H1 (cell line): ENCODE measurements at regions not wholly inside any gene's neighbourhood (a gene's known extent, or its start where the extent isn't known, plus 50 kb on each side); places are given as distances from the start of the nearest gene placed in this dataset.

Experiments used
- CTCF ChIA-PET: fragments of 300-600 bp; sonication (Branson Sonifier 250); formaldehyde crosslinking; loops from one replicate; lab custom pipeline; 2021; ENCODE audit not compliant: partially characterized antibody; lab: Charles Lee
- POLR2A ChIA-PET: fragments of 300-600 bp; sonication (Branson Sonifier 250); formaldehyde crosslinking; loops from one replicate; lab custom pipeline; 2021; ENCODE audit warnings: inconsistent platforms; ENCODE audit not compliant: partially characterized antibody; lab: Charles Lee
- DNase-seq, 2 experiments: peaks; one replicate each; pipeline versions ENCODE4 v3.0.0 to v3.0.0-alpha.2; 2010 to 2022; ENCODE audit warnings: low spot score in 2 of 2, low read depth in 1 of 2, mixed read lengths in 1 of 2
- FAIRE-seq: peaks from 2 replicates; lab custom pipeline; 2011; peaks lifted over from hg19 to GRCh38; lab: Jason Lieb, UNC
- H2AFZ ChIP-seq: 2 replicates; pipeline ENCODE4 v1.8.1; 2012; ENCODE audit warnings: low read length, inconsistent platforms
- H2AK5ac ChIP-seq: 2 replicates; pipeline ENCODE4 v1.6.1; 2013; ENCODE audit warnings: low read depth, low read length
- H2BK120ac ChIP-seq: replicated peaks from 2 replicates; pipeline ENCODE3; 2013; ENCODE audit warnings: low read depth, low read length, inconsistent platforms
- H2BK12ac ChIP-seq: 2 replicates; pipeline ENCODE4 v1.6.1; 2013; ENCODE audit warnings: low read depth, low read length
- H2BK15ac ChIP-seq: 2 replicates; pipeline ENCODE4 v1.6.1; 2013; ENCODE audit warnings: low read length
- H2BK20ac ChIP-seq: 2 replicates; pipeline ENCODE4 v1.6.1; 2013; ENCODE audit warnings: low read length
- H2BK5ac ChIP-seq: 2 replicates; pipeline ENCODE4 v1.6.1; 2013; ENCODE audit warnings: low read depth, low read length
- H3K14ac ChIP-seq: 2 replicates; pipeline ENCODE4 v1.6.1; 2013; ENCODE audit warnings: inconsistent platforms; ENCODE audit not compliant: insufficient read length
- H3K18ac ChIP-seq: 2 replicates; pipeline ENCODE4 v1.6.1; 2013; ENCODE audit warnings: low read length; ENCODE audit errors: extremely low read depth
- H3K23ac ChIP-seq: 2 replicates; pipeline ENCODE4 v1.6.1; 2013; ENCODE audit warnings: inconsistent platforms; ENCODE audit not compliant: insufficient read length
- H3K23me2 ChIP-seq: 2 replicates; pipeline ENCODE4 v1.6.1; 2013; ENCODE audit warnings: low read depth, low read length
- H3K27ac ChIP-seq: 2 replicates; pipeline ENCODE4 v1.6.1; 2011; ENCODE audit warnings: low read depth, low read length, inconsistent platforms
- H3K27me3 ChIP-seq, 4 experiments: replicated peaks in 1 of 4; 1 replicate in 1 of 4; 2 replicates in 3 of 4; pipeline versions ENCODE4 v1.6.1 to v1.8.1; 2011 to 2013; ENCODE audit warnings: low read length in 3 of 4, mild to moderate bottlenecking in 3 of 4, inconsistent platforms in 2 of 4, mixed read lengths in 2 of 4, moderate library complexity in 1 of 4; ENCODE audit not compliant: control insufficient read depth in 3 of 4, insufficient read depth in 3 of 4; ENCODE audit errors: extremely low read depth in 1 of 4
- H3K36me3 ChIP-seq, 4 experiments: 2 replicates each; pipeline versions ENCODE4 v1.6.1 to v1.8.1; 2011 to 2013; ENCODE audit warnings: mild to moderate bottlenecking in 4 of 4, low read length in 3 of 4, moderate library complexity in 2 of 4, control low read depth in 1 of 4, inconsistent platforms in 1 of 4; ENCODE audit not compliant: insufficient read depth in 4 of 4, control insufficient read depth in 2 of 4
- H3K4ac ChIP-seq: replicated peaks from 2 replicates; pipeline ENCODE3; 2013; ENCODE audit warnings: low read length, low read depth, mixed read lengths, inconsistent platforms; ENCODE audit not compliant: insufficient read length
- H3K4me1 ChIP-seq, 4 experiments: replicated peaks in 1 of 4; 1 replicate in 1 of 4; 2 replicates in 3 of 4; pipeline versions ENCODE4 v1.6.1 to v1.8.1; 2011 to 2013; ENCODE audit warnings: low read length in 3 of 4, inconsistent platforms in 2 of 4, mixed read lengths in 1 of 4; ENCODE audit not compliant: insufficient read depth in 4 of 4, control insufficient read depth in 3 of 4
- H3K4me2 ChIP-seq, 2 experiments: 2 replicates each; pipeline versions ENCODE4 v1.6.1 to v1.8.1; 2011 to 2013; ENCODE audit warnings: low read depth in 2 of 2, low read length in 2 of 2, control low read depth in 1 of 2, inconsistent platforms in 1 of 2, mild to moderate bottlenecking in 1 of 2; ENCODE audit not compliant: insufficient read depth in 1 of 2
- H3K4me3 ChIP-seq, 4 experiments: fragments of 200-600, 300-600 bp in 1 of 4; sonication (generic), shearing (Covaris generic), sonication (Bioruptor Twin) in 1 of 4; 2 replicates each; pipeline versions ENCODE4 v1.5.1 to v1.8.1; 2011 to 2016; ENCODE audit warnings: low read length in 4 of 4, low read depth in 3 of 4, control low read depth in 2 of 4, inconsistent platforms in 2 of 4, mild to moderate bottlenecking in 2 of 4, mixed read lengths in 1 of 4, moderate library complexity in 1 of 4; ENCODE audit not compliant: insufficient read depth in 2 of 4; ENCODE audit errors: extremely low read depth in 1 of 4
- H3K56ac ChIP-seq: replicated peaks from 2 replicates; pipeline ENCODE3; 2013; ENCODE audit warnings: low read depth, mild to moderate bottlenecking, mixed read lengths, low read length, inconsistent platforms; ENCODE audit not compliant: insufficient read length
- H3K79me1 ChIP-seq: 2 replicates; pipeline ENCODE4 v1.6.1; 2013; ENCODE audit warnings: low read depth, low read length, control low read depth
- H3K79me2 ChIP-seq, 2 experiments: 2 replicates each; pipeline versions ENCODE4 v1.6.1 to v1.8.1; 2012 to 2013; ENCODE audit warnings: low read length in 2 of 2, mild to moderate bottlenecking in 2 of 2, inconsistent platforms in 1 of 2; ENCODE audit not compliant: insufficient read depth in 2 of 2, control insufficient read depth in 1 of 2
- H3K9ac ChIP-seq, 4 experiments: replicated peaks in 1 of 4; 1 replicate in 1 of 4; 2 replicates in 3 of 4; pipeline versions ENCODE4 v1.6.1 to v1.8.1; 2011 to 2013; ENCODE audit warnings: low read depth in 3 of 4, low read length in 3 of 4, control low read depth in 2 of 4, mild to moderate bottlenecking in 2 of 4, moderate library complexity in 2 of 4, inconsistent platforms in 1 of 4; ENCODE audit errors: extremely low read depth in 1 of 4
- H3K9me3 ChIP-seq, 2 experiments: 2 replicates each; pipeline versions ENCODE4 v1.6.1 to v1.8.1; 2012 to 2013; ENCODE audit warnings: mild to moderate bottlenecking in 2 of 2, moderate library complexity in 2 of 2, control low read depth in 1 of 2, inconsistent platforms in 1 of 2, low read depth in 1 of 2, low read length in 1 of 2, mixed read lengths in 1 of 2; ENCODE audit not compliant: insufficient read depth in 2 of 2
- H4K20me1 ChIP-seq, 2 experiments: replicated peaks in 1 of 2; 2 replicates each; pipeline versions ENCODE3 to v1.8.1; 2011 to 2013; ENCODE audit warnings: inconsistent platforms in 2 of 2, low read length in 2 of 2, mild to moderate bottlenecking in 1 of 2; ENCODE audit not compliant: insufficient read depth in 2 of 2, control insufficient read depth in 1 of 2
- H4K5ac ChIP-seq: 2 replicates; pipeline ENCODE4 v1.6.1; 2013; ENCODE audit warnings: low read length, low read depth, mixed read lengths, inconsistent platforms; ENCODE audit not compliant: insufficient read length
- H4K8ac ChIP-seq: 2 replicates; pipeline ENCODE4 v1.8.0; 2013; ENCODE audit warnings: mild to moderate bottlenecking, moderate library complexity, low read length, inconsistent platforms; ENCODE audit not compliant: insufficient read depth; ENCODE audit errors: extremely low read depth
- H4K91ac ChIP-seq: replicated peaks from 2 replicates; pipeline ENCODE3; 2013; ENCODE audit warnings: low read length, mixed read lengths, inconsistent platforms; ENCODE audit not compliant: insufficient read length
- ASH2L ChIP-seq: fragments of 200-600, 300-600 bp; sonication (generic); IDR thresholded peaks from one replicate; pipeline ENCODE4 v1.7.1; 2017; ENCODE audit warnings: low read length
- CTBP2 ChIP-seq: IDR thresholded peaks from 2 replicates; pipeline ENCODE4 v1.7.0; 2011; ENCODE audit warnings: borderline replicate concordance, mild to moderate bottlenecking, moderate library complexity, mixed read lengths, low read length; ENCODE audit not compliant: insufficient read depth, insufficient read length
- EZH2 ChIP-seq: fragments of 200-600 bp; sonication (generic); IDR thresholded peaks from 2 replicates; pipeline ENCODE4 v1.7.1; 2012; ENCODE audit warnings: low read depth, mild to moderate bottlenecking, moderate library complexity, low read length, inconsistent platforms; ENCODE audit not compliant: severe bottlenecking
- FOSL1 ChIP-seq: IDR thresholded peaks from 2 replicates; pipeline ENCODE4 v1.6.1; 2011; ENCODE audit warnings: mild to moderate bottlenecking, low read depth, low read length, moderate library complexity; ENCODE audit not compliant: insufficient read depth
- KDM4A ChIP-seq: IDR thresholded peaks from one replicate; pipeline ENCODE4 v1.7.1; 2012; ENCODE audit warnings: low read depth, mild to moderate bottlenecking, moderate library complexity, low read length, inconsistent platforms; ENCODE audit not compliant: severe bottlenecking
- POLR2AphosphoS5 ChIP-seq: IDR thresholded peaks from 2 replicates; pipeline ENCODE4 v1.6.1; 2011; ENCODE audit warnings: low read depth, low read length
- POU5F1 ChIP-seq: IDR thresholded peaks from 2 replicates; pipeline ENCODE4 v1.6.1; 2011; ENCODE audit warnings: low read depth, mild to moderate bottlenecking, low read length, moderate library complexity
- SIN3A ChIP-seq, 2 experiments: IDR thresholded peaks in 1 of 2; conservative IDR thresholded peaks in 1 of 2; 2 replicates each; pipeline ENCODE4 v1.6.1; 2011 to 2012; ENCODE audit warnings: low read length in 2 of 2, improper control_type of control experiment in 1 of 2, low read depth in 1 of 2, mild to moderate bottlenecking in 1 of 2
- SP1 ChIP-seq: IDR thresholded peaks from 2 replicates; pipeline ENCODE4 v1.6.1; 2011; ENCODE audit warnings: low read depth, low read length
- SP2 ChIP-seq: IDR thresholded peaks from 2 replicates; pipeline ENCODE4 v1.6.1; 2012; ENCODE audit warnings: mild to moderate bottlenecking, low read length, inconsistent platforms
- SP4 ChIP-seq: IDR thresholded peaks from 2 replicates; pipeline ENCODE4 v1.6.1; 2012; ENCODE audit warnings: low read length, inconsistent platforms
- SRF ChIP-seq: IDR thresholded peaks from 2 replicates; pipeline ENCODE4 v1.6.1; 2011; ENCODE audit warnings: mild to moderate bottlenecking, low read depth, low read length, moderate library complexity
- TEAD4 ChIP-seq: IDR thresholded peaks from 2 replicates; pipeline ENCODE4 v1.6.1; 2012; ENCODE audit warnings: low read depth, low read length, inconsistent platforms, mixed read lengths
- ZNF274 ChIP-seq: IDR thresholded peaks from 2 replicates; pipeline ENCODE4 v1.7.0; 2012; ENCODE audit warnings: low read length, borderline replicate concordance; ENCODE audit errors: extremely low read depth
- WGBS, 2 experiments: shearing (Covaris generic) in 1 of 2; methylation state at CpG; one replicate each; pipeline versions ENCODE4 v1.1.6 to v1.1.7; 2013 to 2015; ENCODE audit warnings: low lambda C conversion rate in 2 of 2, mixed read lengths in 2 of 2, inconsistent platforms in 1 of 2, low coverage in 1 of 2, missing lambda C conversion rate in 1 of 2; ENCODE audit not compliant: insufficient replicate concordance in 2 of 2, insufficient coverage in 1 of 2, insufficient read length in 1 of 2; ENCODE audit errors: extremely low coverage in 1 of 2, missing lambda C conversion rate in 1 of 2; 5-methylcytosine and 5-hydroxymethylcytosine counted together

DNA sequence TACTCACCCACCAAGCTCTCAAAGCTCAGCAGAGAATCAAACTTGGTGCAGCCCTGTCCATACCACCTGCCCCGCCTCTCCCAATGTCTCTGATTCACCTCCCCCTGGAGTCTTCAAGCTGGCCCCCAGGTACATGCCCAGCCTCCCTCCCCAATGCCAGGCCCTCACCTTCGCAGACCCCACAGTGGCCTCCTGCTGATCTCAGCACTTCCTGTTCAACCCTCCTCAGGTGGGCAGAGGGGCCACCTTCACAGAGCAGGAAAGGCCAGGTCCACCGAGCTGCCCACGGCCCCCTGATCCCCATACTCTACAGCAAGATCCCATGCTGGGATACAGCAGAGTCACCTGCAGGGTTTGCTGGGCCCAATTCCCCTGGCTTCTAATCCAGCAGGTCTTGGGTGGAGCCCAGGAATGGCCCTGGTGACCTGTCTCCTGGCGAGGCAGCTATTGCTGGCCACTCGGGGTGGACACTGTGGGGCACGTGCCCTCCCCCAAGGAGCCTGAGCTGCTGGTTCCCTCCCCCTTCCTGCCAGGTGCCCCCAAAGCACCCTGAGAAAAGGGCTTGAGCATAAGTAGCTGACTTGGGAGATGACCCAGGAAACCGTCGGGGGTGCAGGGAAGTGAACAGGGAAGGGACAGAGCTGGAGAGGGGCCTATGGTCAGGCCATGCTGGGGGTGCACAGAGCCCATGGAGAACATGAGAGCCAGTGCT lies 150.7 kb downstream of the BRD1 start:
- Histone ChIP-seq H2AFZ (no peak overlapping the region), H3K23me2 (no peaks in the 10 kb centered on the region), H3K18ac (no peak overlapping the region), H3K23ac (no peak overlapping the region), H2BK12ac (no peak overlapping the region), H3K4me3 (no peak overlapping the region), H3K36me3 (no peaks in the 10 kb centered on the region), H3K9ac (no peak overlapping the region), H3K14ac (no peak overlapping the region), H4K91ac (no peak overlapping the region), H2BK5ac (no peak overlapping the region), H3K56ac (no peak overlapping the region), H2BK120ac (no peak overlapping the region), H3K27me3 (peaks cover 3 to 15% (median 8%) of the 10 kb centered on the region in 4 experiments), H3K4me1 (peaks cover 0 to under 1% (median under 1%) of the 10 kb centered on the region in 4 experiments; a peak in 5 of 7 replicates), H4K20me1 (no peaks in the 10 kb centered on the region), H2BK15ac (no peak overlapping the region), H4K8ac (no peak overlapping the region), H3K79me1 (no peaks in the 10 kb centered on the region), H4K5ac (no peak overlapping the region), H3K79me2 (no peaks in the 10 kb centered on the region), H2AK5ac (no peak overlapping the region), H3K4ac (no peak overlapping the region), H2BK20ac (no peak overlapping the region), H3K9me3 (no peaks in the 10 kb centered on the region), H3K27ac (no peak overlapping the region), H3K4me2 (no peak overlapping the region)
- FAIRE-seq, result no peak
- CTCF ChIA-PET, result interaction anchor here (0.6 to 1.3 kb wide), 3 partner anchors 18 to 958 kb away, joined by 3 read pairs; no protein-coding TSS in a partner anchor
- WGBS, 2 experiments, result 82% methylated on average over 8 of the region's 9 CpGs; no CpG with 5 or more reads in 1 of the 2 experiments
- peak in 1 of 2 experiments; percentile 29 for DNase-seq
- POLR2A ChIA-PET, result interaction anchor here (0.9 kb wide), 1 partner anchor 9 kb away, joined by 3 read pairs; no protein-coding TSS in a partner anchor
- TF ChIP-seq SP2 (no peak), SP1 (no peak), SP4 (no peak), CTBP2 (no peak), KDM4A (no peak), TEAD4 (no peak), ZNF274 (no peak), SIN3A (conservative IDR thresholded peaks at IDR 0.05 in 1 of 2, IDR thresholded peaks at IDR 0.05 in 1 of 2; ENCODE audit: low read depth in 1 of 2, low read length in 2 of 2) (no peak), SRF (no peak), POU5F1 (no peak), POLR2AphosphoS5 (no peak), FOSL1 (no peak), EZH2 (no peak), ASH2L (no peak)
